Activated CD8-positive, alpha-beta memory T cell treated with anti-CD3 and anti-CD28 coated beads, Interleukin-2, amount 50 U/mL, for 1 hour (primary cell): ENCODE measurements at regions not wholly inside any gene's neighbourhood (a gene's known extent, or its start where the extent isn't known, plus 50 kb on each side); places are given as distances from the start of the nearest gene placed in this dataset.
"Not testable (repeated sequence)": the region's sequence is repeated elsewhere in the genome, so short reads cannot be mapped to it uniquely, and the experiment has no call there.

Source experiments
- DNase-seq: peaks from one replicate; pipeline ENCODE4 v3.0.0-alpha.2; 2020; ENCODE audit errors: extremely low read depth

DNA sequence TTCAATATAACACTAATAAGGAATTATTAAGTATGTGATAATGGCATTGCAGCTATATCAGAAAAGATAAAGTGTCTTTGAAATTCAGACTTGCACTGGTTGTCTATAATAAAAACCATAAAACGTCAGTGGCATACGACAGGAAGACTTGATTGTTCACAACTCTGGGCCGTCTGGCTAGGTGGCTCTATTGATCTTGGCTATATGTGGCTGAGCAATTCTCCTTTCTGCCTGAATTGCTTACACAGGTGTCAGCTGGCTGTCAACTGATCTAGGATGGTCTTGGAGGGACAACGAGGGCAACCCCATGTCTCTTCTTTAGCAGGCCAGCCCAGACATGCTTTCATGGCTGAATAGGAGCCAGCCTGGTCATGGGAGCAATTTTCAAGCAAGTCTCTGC lies 359.1 kb downstream of the QKI start:
- no peak for DNase-seq

DNA sequence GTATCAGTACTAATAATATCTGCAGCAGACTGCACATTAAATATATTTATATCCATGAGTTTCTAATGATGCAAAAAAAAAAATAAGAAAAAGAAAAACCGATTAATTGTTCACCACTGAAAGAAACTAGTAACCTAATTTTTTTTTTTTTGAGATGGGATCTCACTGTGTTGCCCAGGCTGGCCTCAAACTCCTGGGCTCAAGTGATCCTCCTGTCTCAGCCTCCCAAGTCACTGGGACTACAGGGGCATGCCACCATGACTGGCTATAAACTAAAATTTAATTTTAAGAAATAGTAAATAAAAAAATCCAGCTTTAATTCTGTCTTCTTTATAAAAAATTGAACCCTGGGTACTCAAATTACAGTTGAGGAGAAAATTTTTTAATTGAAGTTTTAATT lies 358.2 kb downstream of the QKI start:
- no peak for DNase-seq

DNA sequence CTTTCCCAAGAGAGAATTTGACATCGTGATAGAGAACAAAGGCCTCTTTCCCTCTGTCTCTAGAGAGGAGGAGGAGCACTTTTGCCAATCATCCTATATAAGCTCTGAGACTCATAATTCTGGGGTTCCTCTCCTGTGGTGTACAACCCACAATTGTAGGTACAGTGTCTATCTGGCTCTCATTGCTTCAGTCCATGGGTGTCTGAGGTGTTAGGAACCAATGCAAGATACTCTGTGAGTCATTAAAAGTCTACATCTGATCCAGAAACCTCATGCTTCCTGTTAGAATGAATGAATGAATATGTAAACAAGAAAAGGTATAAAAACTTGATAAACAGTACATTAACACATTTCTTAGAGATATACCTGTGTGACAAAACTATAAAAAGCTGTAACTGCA lies 356.7 kb downstream of the QKI start:
- DNase-seq, result no peak

DNA sequence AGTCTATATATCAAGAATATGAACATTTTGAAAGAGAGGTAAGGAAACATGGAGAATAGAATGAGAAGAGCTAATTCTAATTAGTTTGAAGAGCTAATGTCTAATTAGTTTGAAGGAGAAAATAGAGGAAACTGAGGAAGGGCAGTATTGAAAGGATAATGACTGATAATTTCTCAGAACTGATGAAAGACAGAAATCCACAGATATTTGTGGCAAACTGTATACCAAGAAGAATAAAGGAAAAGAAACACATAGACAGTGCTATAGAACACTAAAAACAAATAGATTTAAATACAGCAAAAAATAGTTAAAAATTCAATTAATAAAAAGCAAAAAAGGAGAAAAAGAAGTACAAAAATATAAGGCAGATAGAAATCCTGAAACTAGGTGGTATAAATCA lies 354.4 kb downstream of the QKI start:
- no peak for DNase-seq

DNA sequence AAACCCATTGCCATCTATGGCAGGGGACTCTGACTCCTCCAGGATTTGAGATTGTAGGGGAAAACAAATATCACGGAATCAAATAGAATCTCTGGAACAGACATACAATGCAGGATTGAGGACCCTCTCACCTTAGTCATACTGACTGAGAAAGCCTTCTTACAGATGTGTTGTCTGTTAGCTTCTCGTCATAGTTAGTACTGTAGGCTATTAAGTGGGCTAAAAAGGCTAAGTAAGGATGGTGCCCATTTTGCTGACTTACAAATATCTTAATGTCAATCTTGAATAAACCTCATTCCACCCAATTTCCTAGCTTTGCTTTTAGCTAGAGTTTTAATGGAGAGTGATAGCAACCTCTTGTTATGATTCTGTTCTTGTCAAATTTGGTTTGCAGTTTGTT lies 352.4 kb downstream of the QKI start:
- DNase-seq, result no peak

DNA sequence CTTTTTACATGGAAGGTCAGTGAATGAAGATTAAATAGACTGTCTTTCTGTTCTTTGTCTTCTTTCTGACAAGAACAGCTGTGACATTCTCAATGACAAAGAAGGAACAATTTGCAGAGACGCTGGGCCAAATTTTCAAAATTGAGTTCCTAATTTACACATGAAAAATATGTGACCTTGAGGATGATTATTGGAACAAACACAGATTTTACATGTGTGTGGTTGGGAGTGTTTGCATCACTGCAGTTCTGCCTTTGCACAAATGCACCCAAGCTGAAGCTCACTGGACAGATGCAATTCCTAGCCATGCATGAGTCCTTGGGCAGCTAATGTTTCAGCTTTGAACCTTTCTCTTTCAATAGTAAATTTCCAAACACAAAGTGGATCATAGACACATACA lies 350.8 kb downstream of the QKI start:
- no peak for DNase-seq

DNA sequence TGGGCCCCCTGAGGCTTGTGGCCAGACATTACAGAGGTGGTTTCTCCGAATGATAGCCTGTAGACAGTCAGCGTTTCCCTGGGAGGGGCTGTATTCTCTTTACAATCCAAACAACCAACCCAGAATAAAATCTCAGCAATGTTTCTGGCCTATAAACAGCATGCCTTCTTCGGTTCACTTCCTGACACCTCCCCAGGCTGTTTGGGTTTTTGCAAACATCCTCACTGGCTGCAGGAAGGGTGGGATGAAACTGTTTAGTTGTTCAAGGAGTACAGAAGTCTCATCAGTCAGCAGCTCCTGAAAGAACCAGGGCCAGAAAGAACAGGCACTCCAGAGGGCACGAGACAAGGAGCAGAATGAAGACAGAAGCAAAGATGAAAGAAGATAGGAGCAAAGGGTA lies 350.0 kb downstream of the QKI start:
- no peak for DNase-seq

DNA sequence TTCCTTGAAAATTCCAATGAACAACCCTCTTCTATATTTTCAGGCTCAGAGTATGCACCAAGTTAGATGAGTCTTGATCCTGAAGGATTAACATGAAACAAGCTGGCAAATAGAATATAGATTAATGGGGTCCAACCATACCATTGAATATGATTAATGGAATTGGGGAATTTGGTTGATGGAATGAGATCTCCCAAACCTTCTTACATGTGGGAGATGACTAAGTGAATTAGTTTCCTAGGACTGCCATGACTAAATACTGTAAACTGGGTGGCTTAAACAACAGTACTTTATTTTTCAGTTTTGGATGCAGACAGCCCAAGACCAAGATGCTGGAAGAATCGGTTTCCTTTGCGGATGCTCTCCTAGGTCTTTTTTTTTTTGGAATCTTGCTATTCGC lies 347.0 kb downstream of the QKI start:
- no peak for DNase-seq

DNA sequence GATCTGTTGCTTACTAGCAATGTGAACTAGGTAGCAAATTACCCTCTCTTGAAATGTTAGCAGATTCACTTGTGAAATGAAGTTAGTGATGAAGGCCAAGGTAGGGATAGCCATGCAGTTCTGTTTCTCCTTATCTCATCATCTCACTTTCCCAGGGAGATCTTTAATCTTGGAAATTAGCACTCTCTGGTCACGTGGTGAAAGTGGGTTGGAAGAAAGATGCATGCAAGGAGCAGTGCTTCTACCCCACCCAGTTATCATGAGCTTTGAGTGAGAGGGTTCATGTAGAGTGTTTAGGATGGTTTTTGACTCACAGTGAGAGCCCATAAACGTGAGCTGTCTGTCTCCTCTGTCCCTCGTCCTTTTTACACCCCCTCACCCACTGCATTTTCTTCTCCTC lies 346.3 kb downstream of the QKI start:
- no peak for DNase-seq

DNA sequence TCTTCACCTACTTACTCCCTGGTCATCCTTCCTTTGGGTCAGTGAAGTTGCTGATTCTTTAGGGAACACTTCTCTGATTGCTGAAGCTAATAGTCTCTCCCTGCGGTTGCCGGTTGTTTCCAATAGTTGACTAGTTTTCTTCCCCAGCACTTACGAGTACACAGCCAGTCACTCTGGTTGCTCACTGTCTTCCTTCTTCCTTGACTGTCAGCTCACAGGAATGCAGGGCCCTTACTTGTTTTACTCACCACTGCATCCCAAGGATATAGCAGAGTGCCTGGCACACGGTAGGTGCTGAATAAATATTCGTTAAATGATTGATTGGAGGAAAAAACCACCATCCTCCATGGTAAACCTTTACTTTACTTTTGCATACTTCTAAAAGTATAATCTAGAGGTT lies 345.0 kb downstream of the QKI start:
- no peak for DNase-seq

DNA sequence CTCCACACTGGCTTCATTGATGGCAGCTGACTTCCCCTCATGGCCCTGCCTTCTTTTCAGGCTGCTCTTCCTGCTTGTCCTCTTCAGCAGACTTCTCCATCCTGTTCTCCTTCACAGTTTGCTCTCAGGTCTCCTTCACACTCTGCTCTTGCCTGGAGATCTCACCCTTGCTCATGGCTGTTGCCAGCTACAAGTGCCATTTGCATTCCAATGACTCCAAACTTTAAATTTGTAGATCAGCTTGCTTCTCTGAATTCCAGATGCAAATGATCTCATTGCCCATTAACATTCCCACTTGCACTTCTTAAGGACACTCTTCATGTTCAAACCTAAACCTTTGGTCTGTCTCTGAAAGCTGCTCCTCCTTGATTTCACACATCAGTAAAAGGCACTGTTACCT lies 343.0 kb downstream of the QKI start:
- DNase-seq, result no peak

DNA sequence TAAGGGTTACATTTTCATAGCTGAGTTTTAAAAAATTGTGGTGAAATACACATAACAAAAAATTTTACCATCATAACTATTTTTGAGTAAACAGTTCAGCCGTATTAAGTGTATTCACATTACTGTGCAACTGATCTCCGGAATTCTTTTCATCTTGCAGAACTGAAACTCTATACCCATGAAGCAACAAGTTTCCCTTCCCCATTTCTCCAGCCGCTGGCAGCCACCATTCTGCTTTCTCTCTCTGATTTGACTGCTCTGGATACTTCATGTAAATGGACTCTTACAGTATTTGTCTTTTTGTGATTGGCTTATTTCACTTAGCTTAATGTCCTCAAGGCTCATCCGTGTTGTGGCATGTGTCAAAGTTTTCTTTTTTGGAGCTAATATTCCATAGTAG lies 341.6 kb downstream of the QKI start:
- DNase-seq, result no peak

DNA sequence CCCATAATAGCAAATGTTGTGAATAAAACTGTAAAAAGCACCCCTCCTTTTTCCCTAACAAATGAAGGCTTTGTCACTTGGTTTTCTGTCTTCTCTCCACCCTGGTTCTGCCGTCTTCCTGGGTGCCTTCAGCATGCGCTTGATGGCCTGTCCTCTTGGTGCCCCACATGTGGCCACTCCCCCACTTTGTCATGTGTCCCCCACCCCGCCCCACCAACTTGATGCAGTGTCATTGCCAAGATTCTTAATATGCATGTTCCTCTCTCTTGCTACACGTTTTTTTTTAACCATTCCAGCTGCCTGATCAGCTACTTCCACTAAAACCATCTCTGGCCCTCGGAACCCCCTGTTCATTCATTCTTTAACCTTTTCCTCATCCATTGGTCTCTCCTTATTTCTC lies 340.3 kb downstream of the QKI start:
- DNase-seq, result no peak

DNA sequence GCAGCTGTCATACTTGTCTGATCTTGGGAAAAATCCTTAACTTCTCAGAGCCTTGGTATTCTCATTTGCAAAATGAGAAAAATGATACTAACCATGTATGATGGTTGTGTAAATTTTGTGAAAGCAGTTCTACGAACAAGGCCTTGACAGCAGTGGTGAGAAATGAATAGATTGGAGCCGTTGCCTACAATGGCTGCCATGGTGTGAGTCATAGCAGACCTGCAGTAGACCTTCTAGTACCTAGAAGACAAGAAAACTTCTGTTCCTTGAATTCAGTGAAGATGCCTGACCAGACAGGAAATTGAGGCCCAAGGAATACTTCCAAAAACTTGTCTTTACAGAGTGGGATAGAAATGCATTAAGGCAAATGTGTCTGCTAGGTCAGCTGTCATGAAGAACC lies 338.9 kb downstream of the QKI start:
- DNase-seq, result no peak

DNA sequence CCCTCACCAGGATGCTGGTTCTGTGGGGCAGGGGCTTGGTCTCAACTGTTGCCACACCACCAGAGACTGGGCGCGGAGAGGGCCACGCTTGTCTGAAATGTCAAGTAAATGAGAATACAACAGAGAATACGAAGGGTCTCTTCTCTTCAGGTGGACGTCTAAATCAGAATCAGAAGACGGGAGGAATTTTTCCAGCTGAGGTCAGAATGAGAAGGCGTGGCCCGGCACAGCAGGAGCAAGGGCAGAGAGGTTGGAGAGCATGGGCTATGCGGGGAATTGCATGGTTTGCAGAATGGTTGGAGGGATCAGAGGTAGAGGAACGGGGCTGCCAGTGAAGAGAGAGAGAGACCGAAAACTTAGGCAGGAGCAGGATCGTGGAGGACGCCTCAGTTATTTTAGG lies 337.9 kb downstream of the QKI start:
- no peak for DNase-seq

DNA sequence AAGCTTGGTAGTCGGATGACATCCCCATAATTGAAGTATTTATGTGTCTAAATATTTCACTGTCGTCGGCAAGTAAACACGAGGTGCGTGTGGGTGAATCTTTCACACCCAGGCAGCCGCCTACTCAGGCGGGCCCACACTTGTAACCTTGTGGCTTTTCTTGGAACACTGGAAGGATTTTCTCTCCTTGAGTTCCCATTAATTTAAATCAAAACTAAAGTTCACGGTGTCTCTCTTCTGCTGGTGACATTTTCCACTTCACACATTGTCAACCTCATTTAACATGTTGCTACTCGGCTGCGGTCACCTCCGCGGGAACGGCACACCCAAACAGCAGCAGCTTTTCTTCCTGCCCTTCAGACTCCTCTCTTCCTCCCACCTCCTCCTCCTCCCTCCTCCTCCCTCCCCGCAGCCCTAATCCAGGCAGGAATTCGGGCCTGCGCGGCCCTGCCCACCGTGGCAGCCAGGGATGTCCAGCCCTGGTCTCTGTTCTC lies 336.6 kb downstream of the QKI start:
- no peak for DNase-seq

DNA sequence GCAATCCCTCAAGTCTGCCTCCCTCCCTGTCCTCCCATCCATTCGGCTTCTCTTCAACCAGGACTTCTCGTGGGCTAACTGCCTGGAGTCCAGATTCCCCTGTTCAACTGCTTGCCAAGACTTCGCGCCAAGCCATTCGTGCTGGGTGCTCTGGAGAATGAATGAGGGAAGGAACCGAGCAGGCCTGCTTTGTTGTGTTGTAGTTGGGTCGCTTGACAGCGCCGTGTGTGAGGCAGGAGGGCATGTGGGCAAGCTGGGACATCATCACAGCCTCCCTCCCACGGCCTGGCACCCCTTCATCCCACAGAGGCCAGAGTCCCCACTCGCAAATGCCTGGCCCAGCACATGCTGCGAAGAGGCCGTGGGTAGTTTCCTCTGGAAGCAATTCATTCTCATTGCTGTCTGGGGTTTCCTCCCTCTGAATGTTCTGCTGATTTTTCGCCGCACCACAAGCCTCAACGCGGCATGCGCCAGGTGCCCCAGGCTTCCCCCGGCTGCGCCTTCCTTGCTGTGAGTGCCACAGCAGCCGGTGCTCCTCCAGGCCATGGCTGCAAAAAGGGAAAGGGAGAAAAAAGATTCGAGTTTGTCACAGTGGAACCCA lies 336.0 kb downstream of the QKI start:
- no peak for DNase-seq

DNA sequence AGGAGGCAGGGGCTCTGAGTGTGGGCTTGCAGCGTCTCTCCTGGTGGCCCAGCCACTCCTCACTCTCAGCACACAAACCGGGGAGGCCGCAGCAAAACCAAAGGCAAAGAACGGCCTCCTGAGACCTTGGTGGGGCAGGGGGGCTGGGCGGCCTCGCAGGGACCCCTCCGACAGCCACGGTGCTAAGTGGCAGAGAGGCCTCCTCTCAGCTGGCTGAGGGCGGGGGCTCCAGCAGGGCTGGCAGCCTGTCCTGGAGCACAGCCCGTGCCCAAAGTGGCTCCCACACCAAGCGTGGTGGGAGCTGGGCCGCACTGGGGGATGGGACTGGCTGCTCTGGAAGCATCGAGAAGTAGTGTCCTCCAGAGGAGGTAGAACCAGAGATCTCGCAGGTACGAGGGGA lies 334.4 kb downstream of the QKI start:
- no peak for DNase-seq

DNA sequence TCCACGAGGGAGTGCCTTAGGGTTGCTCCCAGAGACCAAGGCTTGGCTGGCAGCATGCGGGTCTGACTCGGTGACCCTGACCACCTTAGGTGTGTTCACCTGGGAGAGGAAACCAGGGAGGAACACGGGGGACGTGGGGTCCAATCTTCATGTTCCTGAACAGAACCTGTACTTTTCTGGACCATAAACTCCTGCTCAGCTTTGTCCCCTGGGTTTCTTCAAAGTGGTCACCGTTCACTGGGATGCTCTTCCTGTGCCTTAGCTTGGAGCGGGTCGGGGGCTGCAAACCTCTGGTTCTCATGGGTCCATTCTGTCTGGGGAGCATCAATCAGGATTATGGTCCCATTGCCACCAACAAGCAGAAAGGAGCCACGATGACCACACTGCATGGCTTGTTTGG lies 333.5 kb downstream of the QKI start:
- DNase-seq, result no peak

DNA sequence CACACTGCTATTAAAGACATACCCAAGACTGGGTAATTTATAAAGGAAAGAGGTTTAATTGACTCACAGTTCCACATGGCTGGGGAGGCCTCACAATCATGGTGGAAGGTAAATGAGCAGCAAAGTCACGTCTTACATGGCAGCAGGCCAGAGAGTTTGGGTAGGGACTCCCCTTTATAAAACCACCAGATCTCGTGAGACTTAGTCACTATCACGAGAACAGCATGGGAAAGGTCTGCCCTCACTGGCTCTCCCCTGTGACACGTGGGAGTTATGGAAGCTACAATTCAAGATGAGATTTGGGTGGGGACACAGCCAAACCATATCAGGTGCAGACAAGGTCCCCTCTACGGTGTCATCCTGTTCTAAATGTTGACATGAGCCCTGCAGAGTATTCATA lies 332.5 kb downstream of the QKI start:
- not testable (repeated sequence) for DNase-seq

DNA sequence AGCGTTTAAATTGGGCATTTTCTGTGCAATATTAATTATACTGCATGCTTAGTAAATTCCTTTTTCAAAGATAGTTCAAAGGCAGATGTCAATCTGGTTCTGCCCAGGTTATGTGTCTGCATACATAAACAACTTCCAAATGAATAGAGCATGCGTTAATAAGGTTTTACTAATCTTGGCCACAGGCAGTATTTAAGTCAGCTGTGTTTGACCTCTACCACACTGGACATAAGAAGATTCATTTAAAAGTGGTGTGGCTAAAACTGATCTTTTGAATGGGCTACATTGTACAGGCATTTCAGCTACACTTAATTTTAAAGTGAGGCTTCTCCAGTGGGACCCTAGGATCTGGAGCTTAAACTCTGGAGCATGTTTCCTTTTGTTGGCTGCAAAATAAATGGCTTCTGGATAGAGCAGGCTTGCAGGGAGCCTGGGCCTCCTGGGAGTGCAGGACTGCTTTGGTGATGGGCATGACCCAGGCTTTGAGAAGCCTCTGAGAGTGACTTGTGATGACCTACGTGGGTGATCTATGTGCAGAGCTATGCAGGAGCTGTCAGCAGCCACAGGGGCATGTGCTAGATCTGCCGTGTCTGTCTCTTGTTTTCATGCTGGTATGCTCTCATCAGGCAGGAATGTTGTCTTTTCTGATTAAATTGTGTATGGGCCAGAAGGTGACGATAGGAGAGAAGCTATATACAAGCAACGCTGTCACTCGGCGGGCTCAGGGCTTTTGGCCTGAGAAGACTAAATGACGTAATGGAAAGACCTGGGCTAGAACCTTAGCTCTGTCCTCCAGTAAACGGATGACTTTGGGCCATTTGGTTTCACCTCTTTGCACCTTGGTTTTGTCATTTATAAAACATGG lies 331.2 kb downstream of the QKI start:
- DNase-seq, result no peak

DNA sequence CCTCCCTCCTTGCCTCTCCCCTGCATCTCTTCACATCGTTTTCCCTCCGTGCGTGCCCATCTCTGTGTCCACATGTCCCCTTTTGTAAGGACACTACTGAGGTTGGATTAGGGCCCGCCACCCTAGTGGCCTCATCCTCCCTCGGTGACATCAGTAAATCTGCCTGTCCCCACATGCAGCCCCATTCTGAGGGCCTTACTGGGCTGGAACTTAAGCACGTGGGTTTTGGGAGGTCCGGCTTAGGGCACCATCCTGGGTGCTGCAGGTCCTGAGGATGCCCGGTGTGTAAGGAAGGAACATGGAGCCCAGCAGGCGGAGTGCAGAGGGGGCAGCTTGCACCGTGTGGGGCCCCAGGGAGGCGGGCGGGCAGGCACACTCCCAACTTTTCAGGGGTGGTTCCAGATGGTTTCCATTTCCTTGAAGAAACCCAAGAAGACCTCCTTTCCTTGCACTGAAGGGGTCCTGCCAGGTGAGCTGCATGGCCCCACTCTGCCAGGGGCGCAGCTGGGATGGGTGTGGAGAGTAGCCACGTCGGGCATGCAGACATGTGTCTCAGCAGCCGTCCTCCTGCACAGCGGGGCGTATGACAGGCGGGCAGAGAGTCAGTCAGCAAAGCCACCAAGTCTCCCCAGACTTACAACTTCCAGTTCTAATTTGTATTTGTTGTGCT lies 329.9 kb downstream of the QKI start:
- no peak for DNase-seq

DNA sequence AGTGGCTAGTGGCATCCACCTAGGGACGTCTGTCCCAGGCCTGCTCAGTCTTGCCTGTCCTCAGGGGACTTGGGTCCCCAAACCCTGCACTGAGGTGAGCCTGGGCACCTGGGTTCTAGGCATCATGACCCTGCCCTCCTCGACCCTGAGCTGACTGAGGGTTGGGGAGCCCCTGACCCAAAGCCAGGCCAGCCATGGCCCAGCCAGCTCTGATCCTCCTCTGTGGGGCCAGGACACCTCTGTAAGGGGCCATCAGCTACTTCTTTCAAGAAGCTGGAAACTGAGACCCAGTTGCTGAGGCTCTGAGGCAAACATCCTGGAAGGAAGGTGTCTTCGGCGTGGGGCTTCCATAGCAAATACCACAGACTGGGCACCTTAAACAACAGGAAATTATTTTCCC lies 329.3 kb downstream of the QKI start:
- no peak for DNase-seq
